Peyer's patch (tissue), 4 donors: ENCODE measurements at regions not wholly inside any gene's neighbourhood (a gene's known extent, or its start where the extent isn't known, plus 50 kb on each side); places are given as distances from the start of the nearest gene placed in this dataset.

Experiments
- CTCF ChIP-seq, 6 experiments: fragments of 450-650 bp in 4 of 6; fragments of 200-600 bp in 2 of 6; sonication (generic) in 1 of 6; IDR thresholded peaks; one replicate each; pipeline ENCODE4 v1.5.1; 2017 to 2019; ENCODE audit warnings: antibody characterized with exemption in 6 of 6, mild to moderate bottlenecking in 3 of 6, moderate library complexity in 1 of 6
- POLR2A ChIP-seq, 2 donors: fragments of 450-650 bp; IDR thresholded peaks; one replicate each; pipeline ENCODE4 v1.5.1; 2017; ENCODE audit warnings: antibody characterized with exemption in 2 of 2, mild to moderate bottlenecking in 2 of 2, moderate library complexity in 2 of 2

- no peak for TF ChIP-seq CTCF (IDR thresholded peaks at IDR 0.05)
- TF ChIP-seq POLR2A (IDR thresholded peaks at IDR 0.05) = no peak
These were observed 202.9 kb downstream of the HS3ST3A1 start for GRCh38 chr17:13398853-13399252.
